Fibroblast of lung (primary cell): ENCODE measurements at regions not wholly inside any gene's neighbourhood (a gene's known extent, or its start where the extent isn't known, plus 50 kb on each side); places are given as distances from the start of the nearest gene placed in this dataset.

Experiments used
- CTCF ChIP-seq, 2 donors: IDR thresholded peaks in 1 of 2; conservative IDR thresholded peaks in 1 of 2; 1 replicate in 1 of 2; 2 replicates in 1 of 2; pipeline ENCODE4 v1.5.1; 2011 to 2012; ENCODE audit warnings: low read length in 2 of 2, control low read depth in 1 of 2, inconsistent platforms in 1 of 2, low read depth in 1 of 2, mild to moderate bottlenecking in 1 of 2
- EZH2 ChIP-seq: IDR thresholded peaks from 2 replicates; pipeline ENCODE4 v1.5.1; 2012; ENCODE audit warnings: low read length, control low read depth, mild to moderate bottlenecking; ENCODE audit errors: missing control alignments

GRCh38 chr21:35450830-35451229 lies 401.7 kb upstream of the RUNX1 start:
- TF ChIP-seq CTCF (conservative IDR thresholded peaks at IDR 0.05 in 1 of 2, IDR thresholded peaks at IDR 0.05 in 1 of 2; ENCODE audit: low read depth in 1 of 2, low read length in 2 of 2) (no peak), EZH2 (no peak)
